GM23338 (cell line): ENCODE measurements at regions not wholly inside any gene's neighbourhood (a gene's known extent, or its start where the extent isn't known, plus 50 kb on each side); places are given as distances from the start of the nearest gene placed in this dataset.

Experiments
- CTCF ChIP-seq, 2 experiments: fragments of 200-600 bp in 1 of 2; sonication (generic) in 1 of 2; conservative IDR thresholded peaks; 2 replicates each; pipeline versions ENCODE4 v1.5.1 to v1.6.1; 2016 to 2017; ENCODE audit warnings: antibody characterized with exemption in 2 of 2, low read depth in 2 of 2, mild to moderate bottlenecking in 2 of 2, moderate library complexity in 1 of 2
- ETS1 ChIP-seq: IDR thresholded peaks from 2 replicates; pipeline ENCODE4 v1.6.1; 2016; ENCODE audit warnings: antibody characterized with exemption
- EZH2 ChIP-seq: fragments of 200-600 bp; sonication (generic); IDR thresholded peaks from one replicate; pipeline ENCODE4 v1.8.0; 2017; ENCODE audit warnings: antibody characterized with exemption, mild to moderate bottlenecking, low read depth; ENCODE audit not compliant: unreplicated experiment
- EZH2phosphoT487 ChIP-seq: fragments of 200-600 bp; sonication (generic); IDR thresholded peaks from one replicate; pipeline ENCODE4 v1.8.1; 2018; ENCODE audit warnings: antibody characterized with exemption; ENCODE audit not compliant: unreplicated experiment

- TF ChIP-seq EZH2: no peak
- TF ChIP-seq EZH2phosphoT487: no peak
- no peak for TF ChIP-seq CTCF (conservative IDR thresholded peaks at IDR 0.05; ENCODE audit: low read depth in 2 of 2)
- TF ChIP-seq ETS1: no peak
Measured at GRCh38 chr5:171678646-171679045, 107.0 kb upstream of the SMIM23 start.
